GM19455 (cell line): ENCODE measurements at regions not wholly inside any gene's neighbourhood (a gene's known extent, or its start where the extent isn't known, plus 50 kb on each side); places are given as distances from the start of the nearest gene placed in this dataset.
"Not testable (repeated sequence)": the region's sequence is repeated elsewhere in the genome, so short reads cannot be mapped to it uniquely, and the experiment has no call there.

Experiments
- ATAC-seq: cut with Tn5 transposase; IDR thresholded peaks from one replicate; pipeline ENCODE4 v1.9.1; 2021; ENCODE audit not compliant: unreplicated experiment

DNA sequence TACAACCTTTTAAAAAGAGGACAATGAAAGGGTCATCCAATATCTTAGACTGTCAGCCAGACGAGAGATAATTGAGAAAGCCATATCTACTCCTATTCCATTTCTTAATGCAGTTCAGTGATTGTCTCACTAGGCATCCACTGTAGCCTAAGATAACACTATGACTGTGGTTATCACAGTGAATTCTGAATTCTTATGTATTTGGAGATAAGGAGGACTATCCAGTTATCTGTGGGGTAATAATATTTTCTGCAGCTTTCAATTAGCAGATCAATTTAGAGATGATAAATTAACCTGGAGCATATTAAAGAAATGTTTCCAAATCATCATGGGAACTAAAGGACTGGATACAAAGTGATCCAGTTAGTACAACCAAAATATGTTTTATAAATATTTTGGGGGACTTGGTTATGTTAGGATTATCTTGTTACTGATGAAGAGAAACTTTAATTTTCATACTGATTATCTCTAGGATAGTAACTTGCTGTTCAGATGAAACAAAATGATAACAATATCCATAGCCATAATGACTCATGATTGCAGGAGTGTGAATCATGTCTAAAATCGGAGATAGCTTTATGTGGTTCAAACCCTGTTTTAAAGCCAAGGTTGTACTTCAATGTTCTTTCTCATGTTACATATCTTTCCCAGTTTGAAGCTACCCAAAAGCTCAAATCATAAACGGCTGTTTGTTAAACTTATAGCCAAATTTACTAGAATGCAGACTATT lies 1152.0 kb downstream of the HACE1 start:
- ATAC-seq: no peak

- no peak for ATAC-seq
Observed at GRCh38 chr6:103699769-103700168, 1160.0 kb downstream of the HACE1 start.

DNA sequence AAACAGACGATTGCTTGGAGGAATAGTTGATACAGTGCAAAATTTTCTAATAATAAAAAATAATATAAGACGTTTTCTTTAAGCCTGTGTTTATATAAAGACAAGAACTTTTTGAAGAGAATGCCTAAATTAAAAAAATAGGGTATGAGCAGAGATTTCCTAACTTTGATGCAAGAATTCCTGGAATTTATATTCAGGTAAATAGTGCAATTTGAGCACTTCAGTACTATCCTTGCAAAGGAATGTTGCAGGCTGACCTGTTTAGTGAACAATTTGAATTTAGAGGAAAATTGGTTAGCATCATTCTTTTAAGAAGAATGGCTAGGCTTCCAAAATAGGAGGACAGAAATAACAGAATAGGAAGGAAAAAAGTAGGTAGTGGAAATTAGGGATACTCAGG lies 1172.3 kb downstream of the HACE1 start:
- no peak for ATAC-seq

GRCh38 chr6:103680116-103680515 lies 1179.6 kb downstream of the HACE1 start:
- no peak for ATAC-seq

DNA sequence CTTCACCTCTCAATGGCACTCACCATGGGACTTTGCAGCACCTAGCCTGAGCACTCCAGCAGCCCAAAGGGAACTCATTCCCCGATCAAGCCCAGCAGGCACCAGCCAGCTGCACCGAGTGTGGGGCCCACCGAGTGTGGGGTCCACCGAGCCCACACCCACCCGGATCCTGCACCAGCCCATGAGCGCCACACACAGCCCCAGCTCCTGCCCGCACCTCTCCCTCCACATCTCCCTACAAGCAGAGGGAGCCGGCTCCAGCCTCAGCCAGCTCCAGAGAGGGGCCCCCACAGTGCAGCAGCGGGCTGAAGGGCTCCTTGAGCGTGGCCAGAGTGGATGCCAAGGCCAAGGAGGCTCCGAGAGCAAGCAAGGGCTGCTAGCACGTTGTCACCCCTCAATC lies 1182.4 kb downstream of the HACE1 start:
- ATAC-seq: no peak

GRCh38 chr6:103675807-103676406 lies 1183.8 kb downstream of the HACE1 start:
- ATAC-seq: no peak

- ATAC-seq: no peak
Observed at GRCh38 chr6:103674790-103675189, 1184.9 kb downstream of the HACE1 start.

- ATAC-seq: no peak
Observed at GRCh38 chr6:103672169-103672568, 1187.5 kb downstream of the HACE1 start.

GRCh38 chr6:103629613-103630012 lies 1230.1 kb downstream of the HACE1 start:
- no peak for ATAC-seq

DNA sequence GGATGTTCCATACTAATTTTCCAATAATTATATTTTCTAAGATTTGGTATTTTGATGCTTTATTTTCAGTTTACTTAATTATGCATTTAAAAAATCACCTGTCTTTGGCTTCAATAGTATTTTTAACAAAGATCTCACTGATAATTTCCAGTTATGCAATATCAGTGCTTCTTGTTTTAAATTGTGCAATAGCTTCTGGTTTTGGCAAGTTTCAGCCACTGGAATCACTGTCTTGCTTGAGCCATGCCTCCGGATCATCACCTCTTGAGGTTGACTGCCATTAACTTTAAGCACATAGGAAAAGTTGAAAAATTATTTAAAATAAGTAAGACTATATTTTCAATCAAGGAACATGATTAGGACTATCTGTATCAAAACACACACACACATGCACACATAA lies 1242.1 kb downstream of the HACE1 start:
- no peak for ATAC-seq

GRCh38 chr6:103587722-103588121 lies 1272.0 kb downstream of the HACE1 start:
- no peak for ATAC-seq

GRCh38 chr6:103578115-103578514 lies 1281.6 kb downstream of the HACE1 start:
- no peak for ATAC-seq

DNA sequence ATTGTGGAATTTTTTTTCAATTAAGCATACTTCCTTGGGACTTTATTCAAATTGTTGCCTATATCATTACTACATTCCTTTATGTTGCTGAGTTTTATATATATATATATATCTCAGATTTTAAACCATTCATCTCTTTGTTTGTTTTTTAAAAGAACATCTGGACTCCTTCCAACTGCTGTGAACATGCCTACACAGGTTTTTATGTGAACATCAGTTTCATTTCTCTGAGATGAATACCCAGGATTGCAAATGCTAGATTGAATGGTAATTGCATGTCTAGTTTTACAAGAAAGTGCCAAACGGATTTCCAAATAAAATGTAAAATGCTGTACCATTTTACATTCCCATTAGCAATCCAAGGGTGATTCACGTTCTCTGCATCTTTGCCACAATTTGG lies 1289.3 kb downstream of the HACE1 start:
- ATAC-seq: no peak

- no peak for ATAC-seq
Observed at GRCh38 chr6:103554911-103555310, 1304.8 kb downstream of the HACE1 start.

DNA sequence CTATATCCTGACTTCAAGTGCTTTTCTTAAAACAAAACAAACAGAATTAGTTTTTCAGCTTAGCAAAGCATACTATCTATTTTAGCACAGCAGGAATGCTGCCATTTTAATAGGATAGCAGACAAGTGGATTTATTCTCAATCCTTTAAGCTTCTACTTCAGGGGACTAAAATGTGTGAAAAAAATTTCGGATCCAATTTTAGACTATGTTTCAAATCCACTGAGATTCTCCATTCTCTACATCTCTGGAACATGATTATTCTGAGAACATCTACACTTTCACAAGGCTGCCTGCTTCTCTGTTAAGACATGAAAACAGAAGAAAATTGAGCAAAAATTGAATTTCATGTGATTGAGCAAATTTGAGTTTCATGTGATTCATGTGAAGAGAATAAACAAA lies 1321.3 kb downstream of the HACE1 start:
- ATAC-seq: no peak

DNA sequence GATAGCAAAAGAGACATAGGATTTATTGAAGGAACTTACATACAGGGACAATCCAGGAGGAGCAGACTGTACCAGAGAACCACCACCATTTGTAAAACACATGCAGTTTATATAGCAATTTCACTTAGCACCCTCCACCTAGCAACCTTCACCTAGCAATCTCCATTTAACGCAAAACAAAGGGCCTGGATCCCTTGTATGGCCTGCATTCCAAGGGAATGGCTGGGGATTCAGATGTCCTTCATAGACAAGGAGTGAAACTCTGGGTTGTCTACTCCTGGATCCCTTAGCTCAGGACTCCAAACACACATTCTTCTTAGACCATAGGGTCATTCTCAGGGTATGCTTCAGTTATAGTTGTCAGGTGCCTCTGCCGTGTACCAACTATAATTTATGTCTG lies 1324.9 kb downstream of the HACE1 start:
- ATAC-seq: no peak

DNA sequence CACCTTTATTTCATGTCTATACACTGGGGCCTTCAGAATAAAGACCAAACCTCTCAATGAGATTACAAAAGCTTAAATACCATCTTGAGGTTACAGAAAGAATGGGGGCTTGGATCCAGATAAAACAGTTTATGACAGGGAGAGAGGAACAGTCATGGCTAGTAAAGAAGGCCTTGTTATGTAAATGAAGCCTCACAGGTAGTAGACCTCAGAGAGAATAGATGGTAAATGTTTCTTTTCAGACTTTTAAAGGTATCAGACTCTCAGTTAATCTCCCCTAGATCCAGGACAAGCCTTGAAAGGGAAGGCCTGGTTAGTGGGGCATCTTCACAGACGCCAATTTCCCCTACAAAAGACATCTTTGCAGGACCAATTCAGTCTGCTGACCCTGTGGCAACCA lies 1325.6 kb downstream of the HACE1 start:
- ATAC-seq: no peak

DNA sequence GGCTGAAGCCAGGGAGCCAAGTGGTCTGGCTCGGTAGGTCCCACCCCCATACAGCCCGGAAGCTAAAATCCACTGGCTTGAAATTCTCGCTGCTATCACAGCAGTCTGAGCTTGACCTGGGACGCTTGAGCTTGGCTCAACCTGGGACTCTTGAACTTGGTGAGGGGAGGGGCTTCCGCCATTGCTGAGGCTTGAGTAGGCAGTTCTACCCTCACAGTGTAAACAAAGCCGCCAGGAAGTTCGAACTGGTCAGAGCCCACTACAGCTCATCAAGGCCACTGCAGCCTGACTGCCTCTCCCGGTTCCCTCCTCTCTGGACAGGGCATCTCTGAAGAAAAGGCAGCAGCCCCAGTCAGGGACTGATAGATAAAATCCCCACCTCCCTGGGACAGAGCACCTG lies 1337.7 kb downstream of the HACE1 start:
- no peak for ATAC-seq

- no peak for ATAC-seq
Observed at GRCh38 chr6:103516336-103516735, 1343.4 kb downstream of the HACE1 start.

DNA sequence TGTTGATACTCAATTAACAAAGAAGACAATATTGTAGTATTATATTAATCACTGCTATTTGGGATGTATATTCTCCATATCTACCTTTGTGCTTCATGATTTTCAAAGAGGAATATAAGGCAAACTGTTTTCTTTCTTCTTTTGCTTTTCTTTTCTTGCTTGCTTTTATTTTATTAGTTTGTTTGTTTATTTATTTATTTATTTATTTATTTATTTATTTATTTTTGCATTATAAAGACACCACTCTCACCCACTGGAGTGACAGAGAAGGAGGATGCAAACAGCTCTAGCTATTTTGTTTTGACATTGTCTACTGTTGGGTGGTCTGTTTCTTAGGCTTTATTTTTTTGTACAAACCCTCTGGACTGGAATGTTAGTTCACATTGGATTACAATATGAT lies 1352.7 kb downstream of the HACE1 start:
- ATAC-seq: no peak

DNA sequence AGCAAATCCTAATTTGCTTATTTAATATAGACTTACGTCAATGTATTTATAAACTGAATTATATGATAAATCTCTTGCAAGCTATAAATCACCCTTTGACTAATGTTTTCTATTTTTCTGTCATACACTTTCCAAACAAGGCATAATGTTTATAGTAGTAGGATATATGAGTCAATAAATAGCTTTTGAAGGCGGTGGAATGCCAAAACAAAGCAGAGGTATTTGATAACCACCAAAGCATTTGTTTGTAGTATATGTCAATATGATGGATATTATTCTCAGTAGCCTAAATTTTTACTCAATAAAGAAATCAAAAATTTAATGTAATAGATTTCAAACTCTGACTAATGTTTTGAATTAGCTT lies 1354.6 kb downstream of the HACE1 start:
- no peak for ATAC-seq

DNA sequence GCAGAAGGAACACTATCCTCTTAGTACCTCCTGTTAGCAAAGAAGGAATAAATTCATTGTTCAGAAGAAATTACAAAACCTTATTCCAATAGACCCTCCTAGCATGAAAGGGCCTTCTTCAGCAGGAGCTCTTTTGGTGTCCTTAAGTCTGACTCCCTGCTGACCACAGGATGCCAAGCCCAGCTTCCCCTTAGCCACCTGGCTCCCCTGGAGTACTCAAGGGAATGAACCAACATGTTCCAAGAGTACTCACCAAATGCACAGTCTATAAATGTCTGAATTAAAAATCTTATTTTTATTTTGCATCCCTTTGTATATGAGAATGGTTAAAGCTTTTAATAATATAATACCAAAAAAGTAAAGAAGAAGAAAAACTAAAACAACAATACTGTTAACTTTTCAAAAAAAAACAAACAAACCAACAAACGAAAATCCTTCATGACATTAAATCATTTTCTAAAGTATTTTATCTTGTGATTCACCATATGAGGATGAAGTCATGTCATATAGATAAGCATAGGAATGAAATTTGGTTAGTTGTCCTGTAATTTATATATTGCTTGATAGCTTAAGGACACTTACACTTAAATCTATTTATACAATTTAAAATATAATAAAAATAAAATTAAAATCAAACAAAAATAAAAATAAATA lies 1355.1 kb downstream of the HACE1 start:
- ATAC-seq: no peak

DNA sequence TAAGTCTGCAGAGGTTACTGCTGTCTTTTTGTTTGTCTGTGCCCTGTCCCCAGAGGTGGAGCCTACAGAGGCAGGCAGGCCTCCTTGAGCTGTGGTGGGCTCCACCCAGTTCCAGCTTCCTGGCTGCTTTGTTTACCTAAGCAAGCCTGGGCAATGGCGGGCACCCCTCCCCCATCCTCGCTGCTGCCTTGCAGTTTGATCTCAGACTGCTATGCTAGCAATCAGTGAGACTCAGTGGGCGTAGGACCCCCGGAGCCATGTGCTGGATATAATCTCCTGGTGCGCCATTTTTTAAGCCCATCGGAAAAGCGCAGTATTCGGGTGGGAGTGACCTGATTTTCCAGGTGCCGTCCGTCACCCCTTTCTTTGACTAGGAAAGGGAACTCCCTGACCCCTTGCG lies 1363.1 kb downstream of the HACE1 start:
- not testable (repeated sequence) for ATAC-seq
